IMR-90 (cell line): ENCODE measurements at regions not wholly inside any gene's neighbourhood (a gene's known extent, or its start where the extent isn't known, plus 50 kb on each side); places are given as distances from the start of the nearest gene placed in this dataset.

Source experiments
- MAZ ChIP-seq: IDR thresholded peaks from 2 replicates; pipeline ENCODE4 v1.6.1; 2012; ENCODE audit warnings: low read depth, mild to moderate bottlenecking, low read length, improper control_type of control experiment, moderate library complexity, borderline replicate concordance
- MXI1 ChIP-seq: IDR thresholded peaks from 2 replicates; pipeline ENCODE4 v1.6.1; 2012; ENCODE audit warnings: low read depth, mild to moderate bottlenecking, low read length, moderate library complexity, borderline replicate concordance
- POLR2A ChIP-seq: IDR thresholded peaks from 2 replicates; pipeline ENCODE4 v1.6.1; 2012; ENCODE audit warnings: mild to moderate bottlenecking, low read depth, low read length
- RAD21 ChIP-seq: IDR thresholded peaks from 2 replicates; pipeline ENCODE4 v1.6.1; 2012; ENCODE audit warnings: low read length, improper control_type of control experiment
- RCOR1 ChIP-seq: IDR thresholded peaks from 2 replicates; pipeline ENCODE4 v1.6.1; 2012; ENCODE audit warnings: mild to moderate bottlenecking, low read length, improper control_type of control experiment; ENCODE audit not compliant: insufficient replicate concordance
- TF ChIP-seq, protein P1 (sequence below): conservative IDR thresholded peaks from 2 replicates; pipeline ENCODE4 v1.5.1; 2012; ENCODE audit warnings: mild to moderate bottlenecking, low read depth, low read length, improper control_type of control experiment
- TF ChIP-seq, protein P2 (sequence below): fragments of 150-350 bp; IDR thresholded peaks from 2 replicates; pipeline ENCODE4 v1.6.1; 2016; ENCODE audit warnings: low read depth, mild to moderate bottlenecking, low read length, moderate library complexity, borderline replicate concordance
- TF ChIP-seq, protein P3 (sequence below): fragments of 150-350 bp; IDR thresholded peaks from 2 replicates; pipeline ENCODE4 v1.6.1; 2017; ENCODE audit warnings: mild to moderate bottlenecking, antibody characterized with exemption, low read length, low read depth

DNA sequence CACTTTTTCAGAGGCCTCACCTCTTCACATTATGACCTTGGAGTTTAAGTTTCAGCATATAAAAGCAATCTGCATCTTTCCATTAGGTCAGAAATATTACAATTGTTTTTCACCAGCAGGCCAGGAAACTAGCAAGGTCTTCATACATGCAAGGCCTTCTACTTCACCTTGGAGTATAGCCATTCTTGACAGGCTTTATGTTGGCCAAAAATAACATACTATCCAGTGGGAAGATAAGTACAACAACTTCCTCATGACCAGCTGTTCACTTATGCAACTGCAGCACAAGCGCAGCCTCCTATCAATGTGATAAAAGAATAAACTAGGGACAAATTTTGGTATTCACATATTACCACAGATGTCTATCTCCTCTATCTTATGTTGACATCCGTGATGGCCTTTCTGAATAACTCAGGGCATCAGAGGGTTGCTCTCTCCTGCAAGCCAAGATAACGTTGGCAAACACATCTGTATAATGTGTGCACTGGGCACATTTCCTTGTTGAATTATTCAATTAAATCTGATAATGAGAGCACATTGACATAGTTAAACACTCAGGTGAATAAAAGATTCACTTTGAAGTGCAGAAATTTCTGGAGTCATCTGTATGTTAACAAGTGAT is 239.8 kb downstream of the FZD1 start:
- TF ChIP-seq POLR2A (no peak), MXI1 (no peak), RCOR1 (no peak), RAD21 (no peak), MAZ (no peak)
- TF ChIP-seq, protein P1, sequence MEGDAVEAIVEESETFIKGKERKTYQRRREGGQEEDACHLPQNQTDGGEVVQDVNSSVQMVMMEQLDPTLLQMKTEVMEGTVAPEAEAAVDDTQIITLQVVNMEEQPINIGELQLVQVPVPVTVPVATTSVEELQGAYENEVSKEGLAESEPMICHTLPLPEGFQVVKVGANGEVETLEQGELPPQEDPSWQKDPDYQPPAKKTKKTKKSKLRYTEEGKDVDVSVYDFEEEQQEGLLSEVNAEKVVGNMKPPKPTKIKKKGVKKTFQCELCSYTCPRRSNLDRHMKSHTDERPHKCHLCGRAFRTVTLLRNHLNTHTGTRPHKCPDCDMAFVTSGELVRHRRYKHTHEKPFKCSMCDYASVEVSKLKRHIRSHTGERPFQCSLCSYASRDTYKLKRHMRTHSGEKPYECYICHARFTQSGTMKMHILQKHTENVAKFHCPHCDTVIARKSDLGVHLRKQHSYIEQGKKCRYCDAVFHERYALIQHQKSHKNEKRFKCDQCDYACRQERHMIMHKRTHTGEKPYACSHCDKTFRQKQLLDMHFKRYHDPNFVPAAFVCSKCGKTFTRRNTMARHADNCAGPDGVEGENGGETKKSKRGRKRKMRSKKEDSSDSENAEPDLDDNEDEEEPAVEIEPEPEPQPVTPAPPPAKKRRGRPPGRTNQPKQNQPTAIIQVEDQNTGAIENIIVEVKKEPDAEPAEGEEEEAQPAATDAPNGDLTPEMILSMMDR: no peak
- TF ChIP-seq, protein P2, sequence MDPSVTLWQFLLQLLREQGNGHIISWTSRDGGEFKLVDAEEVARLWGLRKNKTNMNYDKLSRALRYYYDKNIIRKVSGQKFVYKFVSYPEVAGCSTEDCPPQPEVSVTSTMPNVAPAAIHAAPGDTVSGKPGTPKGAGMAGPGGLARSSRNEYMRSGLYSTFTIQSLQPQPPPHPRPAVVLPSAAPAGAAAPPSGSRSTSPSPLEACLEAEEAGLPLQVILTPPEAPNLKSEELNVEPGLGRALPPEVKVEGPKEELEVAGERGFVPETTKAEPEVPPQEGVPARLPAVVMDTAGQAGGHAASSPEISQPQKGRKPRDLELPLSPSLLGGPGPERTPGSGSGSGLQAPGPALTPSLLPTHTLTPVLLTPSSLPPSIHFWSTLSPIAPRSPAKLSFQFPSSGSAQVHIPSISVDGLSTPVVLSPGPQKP: no peak
- TF ChIP-seq, protein P3, sequence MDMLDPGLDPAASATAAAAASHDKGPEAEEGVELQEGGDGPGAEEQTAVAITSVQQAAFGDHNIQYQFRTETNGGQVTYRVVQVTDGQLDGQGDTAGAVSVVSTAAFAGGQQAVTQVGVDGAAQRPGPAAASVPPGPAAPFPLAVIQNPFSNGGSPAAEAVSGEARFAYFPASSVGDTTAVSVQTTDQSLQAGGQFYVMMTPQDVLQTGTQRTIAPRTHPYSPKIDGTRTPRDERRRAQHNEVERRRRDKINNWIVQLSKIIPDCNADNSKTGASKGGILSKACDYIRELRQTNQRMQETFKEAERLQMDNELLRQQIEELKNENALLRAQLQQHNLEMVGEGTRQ: no peak
